ENCODE measurements at regions not wholly inside any gene's neighbourhood (a gene's known extent, or its start where the extent isn't known, plus 50 kb on each side); places are given as distances from the start of the nearest gene placed in this dataset.
"Not testable (repeated sequence)": the region's sequence is repeated elsewhere in the genome, so short reads cannot be mapped to it uniquely, and the experiment has no call there.

GRCh38 chr17:16856846-16857245 is 115.1 kb downstream of the TNFRSF13B start:
- not testable (repeated sequence) for H3K4me1 ChIP-seq (ENCODE audit: control insufficient read depth in 2 of 2, insufficient read depth in 1 of 2, low read depth in 1 of 2, low read length in 2 of 2); H4K91ac ChIP-seq (ENCODE audit: low read depth, low read length, poor library complexity); H2BK15ac ChIP-seq (ENCODE audit: low read length); DNase-seq (ENCODE audit: low spot score); H2AFZ ChIP-seq (ENCODE audit: low read length); H3K9ac ChIP-seq (ENCODE audit: low read depth, low read length, poor library complexity); H2BK120ac ChIP-seq (ENCODE audit: low read depth, low read length); H3K27me3 ChIP-seq (ENCODE audit: control insufficient read depth in 3 of 3, insufficient read depth in 3 of 3, low read depth in 1 of 3, low read length in 3 of 3); H2BK12ac ChIP-seq (ENCODE audit: low read length); H3K4ac ChIP-seq (ENCODE audit: low read length); H3K4me3 ChIP-seq (ENCODE audit: low read length in 2 of 2); H3K18ac ChIP-seq (ENCODE audit: low read length); H3K36me3 ChIP-seq (replicated peaks in 1 of 2; ENCODE audit: control insufficient read depth in 2 of 2, insufficient read depth in 2 of 2, low read length in 2 of 2); H3K9me3 ChIP-seq (replicated peaks in 1 of 2; ENCODE audit: control insufficient read depth in 2 of 2, insufficient read depth in 1 of 2, low read depth in 1 of 2, low read length in 2 of 2); H3K4me2 ChIP-seq (ENCODE audit: insufficient read depth, low read length, poor library complexity, severe bottlenecking); H3K27ac ChIP-seq (replicated peaks; ENCODE audit: low read length); H2AK5ac ChIP-seq (ENCODE audit: low read depth, low read length); H2BK5ac ChIP-seq (ENCODE audit: low read length); H3K14ac ChIP-seq (ENCODE audit: low read length); H3K23ac ChIP-seq (ENCODE audit: low read depth, low read length, poor library complexity); H3K79me1 ChIP-seq (ENCODE audit: low read depth, low read length)
- H4K8ac ChIP-seq (ENCODE audit: low read depth, low read length) = peak overlapping the region; percentile 43
- WGBS, 2 donors (ENCODE audit: extremely low coverage in 2 of 2, insufficient read length in 2 of 2, insufficient replicate concordance in 1 of 2) = no CpG with 5 or more reads among the region's 3 CpGs

- H3K14ac ChIP-seq (ENCODE audit: low read length); H2AK5ac ChIP-seq (ENCODE audit: low read depth, low read length); H3K9me3 ChIP-seq (replicated peaks in 1 of 2; ENCODE audit: control insufficient read depth in 2 of 2, insufficient read depth in 1 of 2, low read depth in 1 of 2, low read length in 2 of 2); H3K4ac ChIP-seq (ENCODE audit: low read length); H3K23ac ChIP-seq (ENCODE audit: low read depth, low read length, poor library complexity); H3K27me3 ChIP-seq (ENCODE audit: control insufficient read depth in 3 of 3, insufficient read depth in 3 of 3, low read depth in 1 of 3, low read length in 3 of 3); H4K91ac ChIP-seq (ENCODE audit: low read depth, low read length, poor library complexity); H2BK12ac ChIP-seq (ENCODE audit: low read length); H2BK120ac ChIP-seq (ENCODE audit: low read depth, low read length); DNase-seq (ENCODE audit: low spot score); H2BK15ac ChIP-seq (ENCODE audit: low read length); H3K4me3 ChIP-seq (ENCODE audit: low read length in 2 of 2); H3K27ac ChIP-seq (replicated peaks; ENCODE audit: low read length); H3K79me1 ChIP-seq (ENCODE audit: low read depth, low read length); H3K4me2 ChIP-seq (ENCODE audit: insufficient read depth, low read length, poor library complexity, severe bottlenecking); H3K36me3 ChIP-seq (replicated peaks in 1 of 2; ENCODE audit: control insufficient read depth in 2 of 2, insufficient read depth in 2 of 2, low read length in 2 of 2); H2BK5ac ChIP-seq (ENCODE audit: low read length); H3K4me1 ChIP-seq (ENCODE audit: control insufficient read depth in 2 of 2, insufficient read depth in 1 of 2, low read depth in 1 of 2, low read length in 2 of 2); H2AFZ ChIP-seq (ENCODE audit: low read length); H3K9ac ChIP-seq (ENCODE audit: low read depth, low read length, poor library complexity): not testable (repeated sequence)
- no CpG with 5 or more reads among the region's 12 CpGs for WGBS, 2 donors (ENCODE audit: extremely low coverage in 2 of 2, insufficient read length in 2 of 2, insufficient replicate concordance in 1 of 2)
- H3K18ac ChIP-seq (ENCODE audit: low read length) = peak overlapping the region; percentile 48
- peak overlapping the region; percentile 43 for H4K8ac ChIP-seq (ENCODE audit: low read depth, low read length)
Measured at GRCh38 chr17:16856171-16856570, 115.7 kb downstream of the TNFRSF13B start.

- not testable (repeated sequence) for H3K23ac ChIP-seq (ENCODE audit: low read depth, low read length, poor library complexity); DNase-seq (ENCODE audit: low spot score); H3K27me3 ChIP-seq (ENCODE audit: control insufficient read depth in 3 of 3, insufficient read depth in 3 of 3, low read depth in 1 of 3, low read length in 3 of 3); H3K14ac ChIP-seq (ENCODE audit: low read length); H2BK5ac ChIP-seq (ENCODE audit: low read length); H3K4ac ChIP-seq (ENCODE audit: low read length); H3K4me2 ChIP-seq (ENCODE audit: insufficient read depth, low read length, poor library complexity, severe bottlenecking); H3K18ac ChIP-seq (ENCODE audit: low read length); H3K4me3 ChIP-seq (ENCODE audit: low read length in 2 of 2); H2BK12ac ChIP-seq (ENCODE audit: low read length); H3K4me1 ChIP-seq (ENCODE audit: control insufficient read depth in 2 of 2, insufficient read depth in 1 of 2, low read depth in 1 of 2, low read length in 2 of 2); H3K9me3 ChIP-seq (replicated peaks in 1 of 2; ENCODE audit: control insufficient read depth in 2 of 2, insufficient read depth in 1 of 2, low read depth in 1 of 2, low read length in 2 of 2); H3K79me1 ChIP-seq (ENCODE audit: low read depth, low read length); H2BK120ac ChIP-seq (ENCODE audit: low read depth, low read length); H2BK15ac ChIP-seq (ENCODE audit: low read length); H3K36me3 ChIP-seq (replicated peaks in 1 of 2; ENCODE audit: control insufficient read depth in 2 of 2, insufficient read depth in 2 of 2, low read length in 2 of 2); H2AFZ ChIP-seq (ENCODE audit: low read length); H3K9ac ChIP-seq (ENCODE audit: low read depth, low read length, poor library complexity); H4K91ac ChIP-seq (ENCODE audit: low read depth, low read length, poor library complexity); H4K8ac ChIP-seq (ENCODE audit: low read depth, low read length); H2AK5ac ChIP-seq (ENCODE audit: low read depth, low read length); H3K27ac ChIP-seq (replicated peaks; ENCODE audit: low read length)
- WGBS, 2 donors (ENCODE audit: extremely low coverage in 2 of 2, insufficient read length in 2 of 2, insufficient replicate concordance in 1 of 2) = no CpG with 5 or more reads among the region's 5 CpGs
Measured at GRCh38 chr17:16854636-16855035, 117.3 kb downstream of the TNFRSF13B start.

- DNase-seq (ENCODE audit: low spot score) = no peak
- H2BK12ac ChIP-seq (ENCODE audit: low read length) = no peak overlapping the region
- H4K91ac ChIP-seq (ENCODE audit: low read depth, low read length, poor library complexity) = no peak overlapping the region
- no peak overlapping the region for H3K27ac ChIP-seq (replicated peaks; ENCODE audit: low read length)
- no peak overlapping the region for H2BK5ac ChIP-seq (ENCODE audit: low read length)
- no peak overlapping the region for H2BK120ac ChIP-seq (ENCODE audit: low read depth, low read length)
- no CpG with 5 or more reads among the region's 30 CpGs for WGBS, 2 donors (ENCODE audit: extremely low coverage in 2 of 2, insufficient read length in 2 of 2, insufficient replicate concordance in 1 of 2)
- H3K9ac ChIP-seq (ENCODE audit: low read depth, low read length, poor library complexity) = no peak overlapping the region
- peak overlapping the region; percentile 65 for H4K8ac ChIP-seq (ENCODE audit: low read depth, low read length)
- H3K36me3 ChIP-seq (replicated peaks in 1 of 2; ENCODE audit: control insufficient read depth in 2 of 2, insufficient read depth in 2 of 2, low read length in 2 of 2) = no peaks in the 10 kb centered on the region
- H3K9me3 ChIP-seq (replicated peaks in 1 of 2; ENCODE audit: control insufficient read depth in 2 of 2, insufficient read depth in 1 of 2, low read depth in 1 of 2, low read length in 2 of 2) = no peaks in the 10 kb centered on the region
- no peak overlapping the region for H2AK5ac ChIP-seq (ENCODE audit: low read depth, low read length)
- no peaks in the 10 kb centered on the region for H3K79me1 ChIP-seq (ENCODE audit: low read depth, low read length)
- no peaks in the 10 kb centered on the region for H3K27me3 ChIP-seq (ENCODE audit: control insufficient read depth in 3 of 3, insufficient read depth in 3 of 3, low read depth in 1 of 3, low read length in 3 of 3)
- H3K4me2 ChIP-seq (ENCODE audit: insufficient read depth, low read length, poor library complexity, severe bottlenecking) = no peak overlapping the region
- H3K23ac ChIP-seq (ENCODE audit: low read depth, low read length, poor library complexity) = no peak overlapping the region
- H3K4me1 ChIP-seq (ENCODE audit: control insufficient read depth in 2 of 2, insufficient read depth in 1 of 2, low read depth in 1 of 2, low read length in 2 of 2) = no peaks in the 10 kb centered on the region
- no peak overlapping the region for H3K4ac ChIP-seq (ENCODE audit: low read length)
- H3K14ac ChIP-seq (ENCODE audit: low read length) = no peak overlapping the region
- H2BK15ac ChIP-seq (ENCODE audit: low read length) = peak overlapping the region; percentile 21
- no peak overlapping the region for H2AFZ ChIP-seq (ENCODE audit: low read length)
- peak overlapping the region in 1 of 2 donors; percentile 42 for H3K4me3 ChIP-seq (ENCODE audit: low read length in 2 of 2)
- H3K18ac ChIP-seq (ENCODE audit: low read length) = peak overlapping the region; percentile 35
Measured at GRCh38 chr17:16853661-16854320, 118.1 kb downstream of the TNFRSF13B start.
